H9 (cell line): ENCODE measurements at regions not wholly inside any gene's neighbourhood (a gene's known extent, or its start where the extent isn't known, plus 50 kb on each side); places are given as distances from the start of the nearest gene placed in this dataset.

ENCODE experiments used
- DNase-seq: peaks from one replicate; pipeline ENCODE4 v3.0.0-alpha.2; 2017
- H2AFZ ChIP-seq: one replicate; pipeline ENCODE4 v1.6.1; 2013; ENCODE audit warnings: mild to moderate bottlenecking, low read length, control low read depth, moderate library complexity
- H2AK5ac ChIP-seq: 2 replicates; pipeline ENCODE4 v1.6.1; 2013; ENCODE audit warnings: low read length, control low read depth, mixed read lengths; ENCODE audit not compliant: insufficient read length
- H2BK120ac ChIP-seq: one replicate; pipeline ENCODE4 v1.6.1; 2013; ENCODE audit warnings: low read depth, mild to moderate bottlenecking, low read length, control low read depth, inconsistent platforms; ENCODE audit not compliant: poor library complexity, severe bottlenecking
- H2BK12ac ChIP-seq: 2 replicates; pipeline ENCODE4 v1.6.1; 2013; ENCODE audit warnings: low read length, control low read depth, mixed read lengths, low read depth; ENCODE audit not compliant: insufficient read length
- H2BK15ac ChIP-seq: 2 replicates; pipeline ENCODE4 v1.6.1; 2013; ENCODE audit warnings: low read depth, low read length, control low read depth
- H2BK20ac ChIP-seq: one replicate; pipeline ENCODE4 v1.6.1; 2013; ENCODE audit warnings: low read depth, mild to moderate bottlenecking, low read length, control low read depth, inconsistent platforms; ENCODE audit not compliant: poor library complexity, severe bottlenecking
- H2BK5ac ChIP-seq: 2 replicates; pipeline ENCODE4 v1.6.1; 2013; ENCODE audit warnings: low read length, control low read depth, mixed read lengths; ENCODE audit not compliant: insufficient read length
- H3K14ac ChIP-seq: 2 replicates; pipeline ENCODE4 v1.6.1; 2013; ENCODE audit warnings: low read length, control low read depth; ENCODE audit not compliant: insufficient read depth
- H3K18ac ChIP-seq: 2 replicates; pipeline ENCODE4 v1.6.1; 2013; ENCODE audit warnings: low read depth, mild to moderate bottlenecking, mixed read lengths, low read length, control low read depth; ENCODE audit not compliant: insufficient read length
- H3K23ac ChIP-seq: 2 replicates; pipeline ENCODE4 v1.6.1; 2013; ENCODE audit warnings: low read length, control low read depth, mixed read lengths, low read depth; ENCODE audit not compliant: insufficient read length
- H3K23me2 ChIP-seq: 2 replicates; pipeline ENCODE4 v1.6.1; 2013; ENCODE audit warnings: low read depth, mild to moderate bottlenecking, mixed read lengths, low read length, control low read depth; ENCODE audit not compliant: insufficient read length, poor library complexity, severe bottlenecking
- H3K27ac ChIP-seq: 2 replicates; pipeline ENCODE4 v1.5.1; 2013; ENCODE audit warnings: low read length, control low read depth, mixed read lengths, low read depth; ENCODE audit not compliant: insufficient read length
- H3K27me3 ChIP-seq: 2 replicates; pipeline ENCODE4 v1.6.1; 2013; ENCODE audit warnings: low read length, control low read depth, inconsistent platforms; ENCODE audit not compliant: insufficient read depth
- H3K4ac ChIP-seq: 2 replicates; pipeline ENCODE4 v1.6.1; 2013; ENCODE audit warnings: low read depth, mild to moderate bottlenecking, control low read depth, inconsistent platforms, low read length, moderate library complexity
- H3K4me1 ChIP-seq: 2 replicates; pipeline ENCODE4 v1.6.1; 2013; ENCODE audit warnings: low read length, control low read depth, inconsistent platforms; ENCODE audit not compliant: insufficient read depth
- H3K4me2 ChIP-seq: 2 replicates; pipeline ENCODE4 v1.6.1; 2013; ENCODE audit warnings: low read length, control low read depth, mixed read lengths; ENCODE audit not compliant: insufficient read length, insufficient read depth
- H3K56ac ChIP-seq: 2 replicates; pipeline ENCODE4 v1.6.1; 2013; ENCODE audit warnings: low read depth, mild to moderate bottlenecking, mixed read lengths, low read length, control low read depth; ENCODE audit not compliant: insufficient read length
- H3K79me1 ChIP-seq: 2 replicates; pipeline ENCODE4 v1.6.1; 2013; ENCODE audit warnings: low read depth, mild to moderate bottlenecking, moderate library complexity, low read length, control low read depth, inconsistent platforms; ENCODE audit not compliant: insufficient read depth, poor library complexity, severe bottlenecking
- H3K79me2 ChIP-seq: 2 replicates; pipeline ENCODE4 v1.6.1; 2013; ENCODE audit warnings: low read length, control low read depth, inconsistent platforms; ENCODE audit not compliant: insufficient read depth
- H3K9ac ChIP-seq: 2 replicates; pipeline ENCODE4 v1.6.1; 2013; ENCODE audit warnings: low read length, control low read depth, mixed read lengths; ENCODE audit not compliant: insufficient read length; ENCODE audit errors: extremely low read depth
- H3K9me3 ChIP-seq: one replicate; pipeline ENCODE4 v1.6.1; 2013; ENCODE audit warnings: low read depth, low read length, inconsistent platforms; ENCODE audit not compliant: control insufficient read depth
- H3T11ph ChIP-seq: one replicate; pipeline ENCODE4 v1.6.1; 2013; ENCODE audit warnings: mild to moderate bottlenecking, low read length, control low read depth, inconsistent platforms
- H4K20me1 ChIP-seq: one replicate; pipeline ENCODE4 v1.6.1; 2013; ENCODE audit not compliant: control insufficient read depth, insufficient read length, insufficient read depth
- H4K5ac ChIP-seq: 2 replicates; pipeline ENCODE4 v1.6.1; 2013; ENCODE audit warnings: low read depth, mild to moderate bottlenecking, mixed read lengths, low read length, control low read depth; ENCODE audit not compliant: insufficient read length
- H4K8ac ChIP-seq: replicated peaks from 2 replicates; pipeline ENCODE4 v1.6.1; 2013; ENCODE audit warnings: low read length, control low read depth, mixed read lengths, low read depth; ENCODE audit not compliant: insufficient read length
- H4K91ac ChIP-seq: 2 replicates; pipeline ENCODE4 v1.6.1; 2013; ENCODE audit warnings: low read depth, mild to moderate bottlenecking, moderate library complexity, mixed read lengths, low read length, control low read depth; ENCODE audit not compliant: insufficient read length
- H3K27ac Mint-ChIP-seq, 3 experiments: 2 replicates in 2 of 3; 3 replicates in 1 of 3; pipeline ENCODE4 v1.8.0; 2020 to 2021; ENCODE audit warnings: mixed read lengths in 3 of 3, mild to moderate bottlenecking in 1 of 3, moderate library complexity in 1 of 3
- H3K27me3 Mint-ChIP-seq: 2 replicates; pipeline ENCODE4 v1.8.0; 2021; ENCODE audit warnings: low read depth, mild to moderate bottlenecking, moderate library complexity, mixed read lengths
- H3K36me3 Mint-ChIP-seq, 3 experiments: 2 replicates in 2 of 3; 3 replicates in 1 of 3; pipeline ENCODE4 v1.8.0; 2020 to 2021; ENCODE audit warnings: low read depth in 3 of 3, mixed read lengths in 3 of 3; ENCODE audit not compliant: insufficient read depth in 1 of 3
- H3K4me1 Mint-ChIP-seq, 2 experiments: 2 replicates each; pipeline ENCODE4 v1.8.0; 2020; ENCODE audit warnings: mixed read lengths in 2 of 2
- H3K4me3 Mint-ChIP-seq, 2 experiments: 2 replicates in 1 of 2; 3 replicates in 1 of 2; pipeline ENCODE4 v1.8.0; 2020 to 2021; ENCODE audit warnings: mild to moderate bottlenecking in 2 of 2, mixed read lengths in 2 of 2, moderate library complexity in 1 of 2
- H3K9me3 Mint-ChIP-seq, 2 experiments: 2 replicates in 1 of 2; 3 replicates in 1 of 2; pipeline ENCODE4 v1.8.0; 2020; ENCODE audit warnings: mild to moderate bottlenecking in 2 of 2, mixed read lengths in 2 of 2, moderate library complexity in 1 of 2
- WGBS: extraction: QIAGEN DNeasy Blood & Tissue Kit; methylation state at CpG from one replicate; pipeline ENCODE4 v1.1.7; 2013; ENCODE audit warnings: missing lambda C conversion rate, low lambda C conversion rate, mixed read lengths; ENCODE audit not compliant: insufficient read length; ENCODE audit errors: extremely low coverage; 5-methylcytosine and 5-hydroxymethylcytosine counted together
- TF ChIP-seq, protein P1 (sequence below): fragments of 200-600 bp; sonication (generic); conservative IDR thresholded peaks from 3 replicates; pipeline ENCODE4 v1.8.0; 2021; ENCODE audit warnings: antibody characterized with exemption, mild to moderate bottlenecking

DNA sequence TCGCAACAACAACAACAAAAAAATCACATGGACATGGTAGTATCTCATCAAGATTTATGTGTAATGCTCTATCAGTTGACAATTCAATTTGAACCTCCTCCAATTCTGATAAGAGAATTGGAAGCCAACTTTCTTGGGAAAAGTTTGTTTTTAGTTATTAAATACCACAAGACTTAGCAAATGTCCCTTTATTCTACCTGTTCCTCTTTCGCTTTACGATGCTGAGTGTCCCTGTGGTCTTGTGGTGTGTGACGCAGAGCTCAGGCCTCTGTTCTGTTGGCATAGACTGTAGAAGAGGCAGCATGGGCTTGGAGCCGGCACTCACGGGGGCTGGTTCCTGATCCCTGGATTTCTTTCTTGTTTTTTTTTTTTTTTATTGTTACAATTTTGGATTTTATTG lies 76.7 kb downstream of the PSMB1 start:
- no peak overlapping the region for H3K27ac ChIP-seq
- Mint-ChIP-seq H3K9me3 (no peaks in the 10 kb centered on the region), H3K27ac (no peak overlapping the region), H3K27me3 (no peaks in the 10 kb centered on the region; the same call in 1 of the 2 replicates), H3K4me3 (no peak overlapping the region), H3K4me1 (peaks cover 2% of the 10 kb centered on the region in 2 experiments; a peak in 1 of 4 replicates), H3K36me3 (no peaks in the 10 kb centered on the region)
- H4K8ac ChIP-seq = no peak overlapping the region
- no peaks in the 10 kb centered on the region for H3K79me2 ChIP-seq
- no peak overlapping the region for H3K14ac ChIP-seq
- no peak overlapping the region for H3K4ac ChIP-seq
- DNase-seq = no peak
- no peak overlapping the region for H4K5ac ChIP-seq
- H3K23me2 ChIP-seq = no peaks in the 10 kb centered on the region
- no peaks in the 10 kb centered on the region for H3K79me1 ChIP-seq
- H3K4me2 ChIP-seq = no peak overlapping the region
- H4K91ac ChIP-seq = no peak overlapping the region
- no peaks in the 10 kb centered on the region for H3K4me1 ChIP-seq
- H2BK120ac ChIP-seq = no peak overlapping the region
- no peak overlapping the region for H2AFZ ChIP-seq
- no peak overlapping the region for H3K56ac ChIP-seq
- WGBS = no CpG with 5 or more reads among the region's 6 CpGs
- no peak overlapping the region for H2BK15ac ChIP-seq
- no peak overlapping the region for H3T11ph ChIP-seq
- H3K27me3 ChIP-seq = no peaks in the 10 kb centered on the region
- no peak overlapping the region for H2BK5ac ChIP-seq
- no peak overlapping the region for H3K23ac ChIP-seq
- no peaks in the 10 kb centered on the region for H4K20me1 ChIP-seq
- H2BK20ac ChIP-seq = no peak overlapping the region
- no peak overlapping the region for H2AK5ac ChIP-seq
- no peak overlapping the region for H3K18ac ChIP-seq
- no peak overlapping the region for H2BK12ac ChIP-seq
- H3K9me3 ChIP-seq = no peaks in the 10 kb centered on the region
- no peak overlapping the region for H3K9ac ChIP-seq
- TF ChIP-seq, protein P1, sequence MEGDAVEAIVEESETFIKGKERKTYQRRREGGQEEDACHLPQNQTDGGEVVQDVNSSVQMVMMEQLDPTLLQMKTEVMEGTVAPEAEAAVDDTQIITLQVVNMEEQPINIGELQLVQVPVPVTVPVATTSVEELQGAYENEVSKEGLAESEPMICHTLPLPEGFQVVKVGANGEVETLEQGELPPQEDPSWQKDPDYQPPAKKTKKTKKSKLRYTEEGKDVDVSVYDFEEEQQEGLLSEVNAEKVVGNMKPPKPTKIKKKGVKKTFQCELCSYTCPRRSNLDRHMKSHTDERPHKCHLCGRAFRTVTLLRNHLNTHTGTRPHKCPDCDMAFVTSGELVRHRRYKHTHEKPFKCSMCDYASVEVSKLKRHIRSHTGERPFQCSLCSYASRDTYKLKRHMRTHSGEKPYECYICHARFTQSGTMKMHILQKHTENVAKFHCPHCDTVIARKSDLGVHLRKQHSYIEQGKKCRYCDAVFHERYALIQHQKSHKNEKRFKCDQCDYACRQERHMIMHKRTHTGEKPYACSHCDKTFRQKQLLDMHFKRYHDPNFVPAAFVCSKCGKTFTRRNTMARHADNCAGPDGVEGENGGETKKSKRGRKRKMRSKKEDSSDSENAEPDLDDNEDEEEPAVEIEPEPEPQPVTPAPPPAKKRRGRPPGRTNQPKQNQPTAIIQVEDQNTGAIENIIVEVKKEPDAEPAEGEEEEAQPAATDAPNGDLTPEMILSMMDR = no peak
